Activated CD8-positive, alpha-beta memory T cell treated with anti-CD3 and anti-CD28 coated beads for 4 hours (primary cell): ENCODE measurements at regions not wholly inside any gene's neighbourhood (a gene's known extent, or its start where the extent isn't known, plus 50 kb on each side); places are given as distances from the start of the nearest gene placed in this dataset.

Source experiments
- DNase-seq, 2 donors: peaks; one replicate each; pipeline ENCODE4 v3.0.0-alpha.2; 2020; ENCODE audit warnings: low read depth in 2 of 2

- DNase-seq, result no peak
Observed at GRCh38 chr12:13680916-13681315, 300.5 kb downstream of the GRIN2B start.

- DNase-seq, result no peak
Observed at GRCh38 chr12:13676880-13677279, 304.5 kb downstream of the GRIN2B start.

GRCh38 chr12:13670285-13670866 lies 311.0 kb downstream of the GRIN2B start:
- DNase-seq, result no peak

GRCh38 chr12:13668880-13669279 lies 312.5 kb downstream of the GRIN2B start:
- no peak for DNase-seq

DNA sequence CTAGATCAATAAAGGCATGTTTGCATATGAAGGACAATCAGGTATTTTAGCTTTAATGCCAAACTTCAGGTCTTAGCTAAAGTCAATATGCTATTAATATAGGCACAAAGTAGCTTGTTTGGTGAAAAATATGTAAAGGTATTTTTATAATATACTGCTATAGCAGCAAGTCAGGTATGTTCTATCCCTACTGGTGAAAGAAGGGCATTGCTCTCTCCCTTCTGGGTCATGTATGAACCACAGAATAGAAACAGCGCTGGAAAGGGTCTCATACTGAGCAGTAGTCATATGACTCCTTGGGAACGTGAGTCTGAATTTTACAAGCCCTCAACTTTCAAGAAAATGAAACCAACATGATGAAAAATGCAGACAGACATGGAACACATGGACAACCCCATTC lies 314.6 kb downstream of the GRIN2B start:
- DNase-seq, result no peak

DNA sequence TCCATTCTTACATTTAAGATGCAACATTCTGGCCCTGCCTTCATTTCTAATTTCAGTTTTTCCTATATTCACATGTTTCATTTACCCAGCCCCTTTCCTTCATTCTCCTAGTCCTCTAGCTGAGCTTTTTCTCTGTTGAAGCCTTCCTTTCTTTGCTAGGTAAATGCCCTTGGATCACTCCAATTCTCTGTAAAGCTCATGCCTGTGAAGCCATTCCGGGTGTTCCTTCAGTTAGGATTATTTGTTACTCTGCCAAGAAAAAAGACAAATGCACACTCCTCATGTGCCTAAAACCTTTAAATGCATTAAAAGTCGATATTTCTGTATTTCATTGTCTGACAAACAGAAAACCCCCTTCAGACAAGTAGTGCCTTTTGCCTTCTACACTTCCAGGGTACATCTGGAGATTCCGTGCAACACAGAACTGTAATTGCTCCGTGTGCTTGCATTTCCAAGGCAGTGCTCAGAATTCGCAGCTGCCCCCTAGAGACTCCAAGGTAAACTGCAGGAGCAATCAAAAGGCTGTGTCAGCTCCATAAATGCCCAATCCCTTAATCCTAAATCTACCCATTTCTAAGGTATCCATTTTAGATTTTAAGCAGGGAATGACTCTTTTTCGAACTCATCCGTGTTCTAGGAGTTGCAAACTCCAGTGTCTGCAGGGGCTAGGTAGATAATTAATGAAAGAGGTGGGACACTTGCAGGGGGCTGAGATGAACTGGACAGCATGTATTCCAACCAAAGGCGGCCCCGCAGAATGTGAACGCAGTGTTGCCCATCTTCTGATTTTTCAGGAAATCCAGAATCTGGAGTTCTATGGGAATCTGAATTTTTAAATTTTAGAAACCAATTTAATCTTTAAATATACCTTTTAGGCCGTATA lies 320.2 kb downstream of the GRIN2B start:
- no peak for DNase-seq

DNA sequence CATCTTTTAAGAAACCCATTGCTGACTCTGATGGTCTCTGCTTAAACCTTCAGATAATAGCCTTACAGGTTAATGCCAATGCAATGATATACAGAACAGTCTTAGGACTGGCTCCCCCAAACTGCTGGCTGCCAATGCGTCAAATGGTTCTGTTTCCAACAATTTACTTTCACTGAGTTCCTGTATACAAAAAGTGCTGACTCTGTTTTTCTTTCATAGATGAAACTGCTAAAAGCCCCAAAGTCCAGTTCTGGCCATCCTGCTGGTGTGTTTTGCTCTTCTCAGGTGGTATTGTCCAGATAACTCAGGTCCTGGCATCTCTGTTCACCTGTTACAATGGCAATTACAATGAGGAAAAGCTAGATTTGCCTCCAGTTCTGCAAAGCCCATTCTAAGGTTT lies 326.9 kb downstream of the GRIN2B start:
- no peak for DNase-seq

GRCh38 chr12:13652105-13652504 lies 329.3 kb downstream of the GRIN2B start:
- no peak for DNase-seq

DNA sequence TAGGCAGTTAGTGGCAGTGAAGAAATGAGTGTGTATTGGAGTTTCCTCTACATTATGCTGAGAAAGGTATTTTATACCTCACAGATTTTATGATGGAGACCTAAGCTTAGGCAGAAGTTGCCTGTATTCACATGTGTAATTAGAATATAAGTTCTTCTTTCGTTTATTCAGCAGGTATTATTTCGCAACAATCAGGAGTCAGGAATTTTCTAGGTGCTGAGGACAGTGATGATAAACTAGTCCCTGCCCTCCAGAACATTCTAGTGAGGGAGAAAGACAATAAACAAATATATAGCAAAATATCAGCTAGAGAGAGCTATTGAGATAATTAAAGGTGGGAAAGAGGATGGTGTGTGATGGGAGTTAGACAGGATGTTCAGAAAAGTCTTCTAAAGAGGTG lies 345.7 kb downstream of the GRIN2B start:
- DNase-seq, result no peak

DNA sequence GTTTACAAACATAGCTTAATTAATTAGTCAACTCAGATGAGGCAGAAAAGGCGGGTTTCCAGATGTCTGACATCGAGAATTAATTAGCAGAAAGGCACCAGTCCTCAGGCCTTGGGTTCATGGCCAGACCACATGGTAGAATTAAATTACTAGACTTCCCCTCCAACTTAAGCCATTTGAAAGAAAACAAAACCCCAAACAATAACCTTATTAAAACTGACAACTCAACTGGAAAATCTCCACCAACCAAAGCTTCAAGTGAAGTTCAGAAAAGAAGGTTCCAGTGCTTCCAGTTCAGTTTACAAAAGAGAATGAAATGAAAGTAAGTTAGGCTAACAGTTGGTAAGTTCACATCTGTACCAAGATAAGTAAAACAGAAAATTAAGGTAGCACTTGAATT lies 349.5 kb downstream of the GRIN2B start:
- no peak for DNase-seq

DNA sequence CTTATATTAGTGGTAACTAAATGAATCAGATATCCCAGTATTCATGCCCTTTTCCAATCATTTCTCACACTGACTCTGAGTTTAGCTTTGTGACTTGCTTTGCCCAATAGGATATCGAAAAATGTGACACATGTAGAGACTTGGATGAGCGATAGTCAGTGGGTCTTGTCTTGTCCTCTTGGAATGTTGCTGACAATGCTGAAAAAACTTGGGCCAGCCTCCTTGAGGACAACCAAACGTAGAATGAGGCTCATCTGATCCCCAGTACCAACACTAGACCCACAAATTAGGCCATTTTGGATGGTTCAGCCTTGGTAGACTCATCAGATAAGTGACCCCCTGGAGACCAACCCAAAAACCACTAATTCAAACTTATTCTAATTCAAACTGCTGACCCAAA lies 351.0 kb downstream of the GRIN2B start:
- DNase-seq, result no peak

- DNase-seq, result no peak
Observed at GRCh38 chr12:13628067-13628466, 353.3 kb downstream of the GRIN2B start.

- no peak for DNase-seq
Observed at GRCh38 chr12:13627536-13627935, 353.9 kb downstream of the GRIN2B start.

DNA sequence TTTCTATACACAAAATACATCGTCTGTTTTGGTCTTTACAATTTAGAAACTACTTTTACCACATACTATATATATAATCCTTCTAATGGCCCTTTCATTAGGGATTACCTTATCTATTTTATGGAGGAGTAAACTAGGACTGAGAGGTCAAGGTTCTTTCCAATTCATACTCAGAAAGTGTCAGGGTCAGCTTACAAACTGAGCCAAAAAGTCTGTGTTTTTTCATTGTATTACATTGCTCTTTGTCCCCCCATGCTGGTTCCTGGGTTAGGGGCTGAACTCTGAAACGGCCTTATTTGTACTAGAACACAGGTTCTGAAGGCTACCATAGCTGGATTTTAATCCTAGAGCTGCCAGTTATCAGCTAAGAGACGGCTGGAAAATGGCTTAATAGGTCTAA lies 368.1 kb downstream of the GRIN2B start:
- DNase-seq, result no peak

DNA sequence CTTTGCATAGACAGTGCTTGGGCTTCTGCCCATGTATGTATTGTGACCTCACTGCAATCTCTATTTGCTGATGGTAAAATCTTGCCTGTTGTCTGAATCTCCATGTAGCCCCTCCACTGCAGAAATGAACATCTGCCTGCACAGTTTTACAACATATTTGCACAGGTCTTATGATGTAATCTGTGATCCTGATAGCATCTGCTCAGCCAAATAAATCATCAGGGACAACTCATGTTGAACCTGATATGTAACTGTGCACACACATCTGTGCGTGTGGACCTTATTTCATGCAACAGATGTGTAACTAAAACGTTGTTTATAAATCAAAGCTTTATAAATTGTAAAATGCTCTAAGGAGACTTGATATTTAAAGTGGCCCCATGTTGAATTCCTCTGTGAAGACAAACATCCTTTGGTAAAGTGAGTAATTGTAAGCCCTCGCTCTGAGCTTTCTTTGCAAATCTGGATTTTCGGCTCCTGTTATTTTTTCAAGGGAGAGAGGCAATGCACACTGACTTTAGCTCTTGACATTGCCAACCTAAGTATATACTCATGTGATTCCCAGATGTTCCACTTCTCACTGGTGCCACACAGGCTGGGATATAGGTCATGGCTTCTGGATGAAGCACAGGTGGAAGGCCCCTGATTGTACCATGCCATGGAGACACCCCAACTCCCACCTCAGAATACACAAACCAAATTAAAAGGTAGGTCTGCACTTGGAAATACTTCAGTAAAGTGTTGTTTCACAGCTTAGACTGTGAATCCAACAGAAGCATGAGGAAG lies 371.3 kb downstream of the GRIN2B start:
- DNase-seq, result no peak

DNA sequence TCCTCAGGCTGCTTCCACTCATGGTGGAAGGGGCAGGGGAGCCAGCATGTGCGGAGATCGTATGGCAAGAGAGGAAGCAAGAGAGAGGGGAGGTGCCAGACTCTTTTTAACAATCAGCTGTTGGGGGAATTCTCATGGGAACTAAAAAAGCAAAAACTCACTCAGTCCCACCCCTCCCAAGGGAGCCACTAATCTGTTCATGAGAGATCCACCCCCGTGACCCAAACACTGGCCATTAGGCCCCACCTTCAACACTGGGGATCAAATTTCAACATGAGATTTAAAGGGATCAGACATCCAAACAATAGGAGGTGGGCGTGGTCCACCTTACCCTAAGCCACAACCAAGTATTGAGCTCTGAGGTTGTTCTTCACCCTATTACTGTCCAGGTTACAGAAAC lies 375.1 kb downstream of the GRIN2B start:
- DNase-seq, result no peak

DNA sequence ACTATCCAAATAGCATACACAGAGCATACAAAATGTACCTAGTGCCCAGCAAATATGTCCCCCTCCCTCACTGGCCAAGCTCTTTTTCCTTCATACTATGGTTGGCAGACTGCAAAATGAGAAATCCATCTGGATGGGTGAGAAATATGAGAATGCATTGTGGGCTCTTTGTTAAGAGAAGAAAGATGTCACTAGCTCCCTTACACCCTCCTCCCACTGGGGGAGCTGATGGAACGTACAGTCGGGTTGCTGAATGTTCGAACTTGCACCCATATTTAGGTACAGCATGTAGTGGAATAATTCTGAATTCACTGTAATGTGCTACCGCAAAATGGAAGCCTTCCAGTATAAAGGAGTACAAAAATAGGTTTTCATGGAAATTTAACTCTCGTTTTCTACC lies 377.4 kb downstream of the GRIN2B start:
- no peak for DNase-seq

GRCh38 chr12:13602172-13602571 lies 379.2 kb downstream of the GRIN2B start:
- no peak for DNase-seq

DNA sequence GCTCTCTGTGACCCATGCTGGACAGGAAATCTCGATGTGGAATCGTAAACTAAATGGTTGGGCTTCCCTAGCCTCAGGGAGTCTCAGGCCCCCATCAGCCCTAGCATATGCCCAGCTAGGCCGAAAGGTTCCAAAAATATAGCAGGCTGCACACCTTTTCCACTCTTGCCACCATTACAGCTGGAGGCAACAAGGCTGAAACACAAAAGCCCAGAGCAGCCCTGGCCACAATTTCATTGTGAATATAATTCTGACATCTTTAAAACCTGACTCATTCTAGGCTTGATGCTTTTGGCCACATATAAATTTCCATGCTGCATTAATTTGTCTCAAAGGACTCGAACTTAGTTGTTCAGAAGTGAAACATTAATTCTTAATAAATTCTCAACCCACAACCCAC lies 382.2 kb downstream of the GRIN2B start:
- DNase-seq, result no peak

GRCh38 chr12:13597837-13598236 lies 383.6 kb downstream of the GRIN2B start:
- DNase-seq, result no peak

DNA sequence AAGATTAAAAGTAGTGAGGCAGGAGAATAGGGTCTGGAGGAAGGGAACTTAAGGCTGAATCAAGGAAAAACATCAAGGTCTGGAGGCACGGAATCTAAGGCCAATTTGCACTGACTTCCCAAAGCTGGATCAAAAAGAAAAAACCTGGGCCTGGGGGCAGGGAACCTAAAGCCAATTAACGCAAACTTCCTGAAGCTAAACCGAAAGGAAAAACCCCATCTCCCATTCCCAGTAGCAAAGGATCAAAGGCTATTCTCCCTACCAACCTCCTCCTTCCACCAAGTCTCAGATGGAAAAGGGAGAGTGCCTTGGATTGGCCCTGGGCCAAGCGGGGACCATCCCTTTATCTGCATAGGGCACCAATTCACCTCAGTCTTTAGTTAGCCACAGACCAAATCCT lies 384.2 kb downstream of the GRIN2B start:
- DNase-seq, result no peak

- no peak for DNase-seq
Observed at GRCh38 chr12:13596714-13597113, 384.7 kb downstream of the GRIN2B start.
